MCF 10A (cell line): ENCODE measurements at regions not wholly inside any gene's neighbourhood (a gene's known extent, or its start where the extent isn't known, plus 50 kb on each side); places are given as distances from the start of the nearest gene placed in this dataset.

Experiments
- BruUV-seq: library from RNA; stranded (reverse); fragments of 400-500 nt; replicated peaks from 2 replicates; lab custom pipeline; 2021; lab: Mats Ljungman, UMichigan
- CTCF ChIA-PET: fragments of 300-600 bp; sonication (Branson Sonifier 250); formaldehyde crosslinking; extraction: SDS; loops from one replicate; lab custom pipeline; 2021; ENCODE audit warnings: antibody characterized with exemption, inconsistent platforms; lab: Yijun Ruan, JAX
- POLR2A ChIA-PET: fragments of 300-600, 350-650 bp; sonication (Branson Sonifier 250); formaldehyde crosslinking; extraction: SDS; loops from one replicate; lab custom pipeline; 2020; ENCODE audit warnings: antibody characterized with exemption, inconsistent platforms; lab: Yijun Ruan, JAX
- DNase-seq: peaks from one replicate; pipeline ENCODE4 v3.0.0-alpha.2; 2018; ENCODE audit not compliant: unreplicated experiment
- H3K27ac Mint-ChIP-seq: one replicate; pipeline ENCODE4 v1.8.0; 2022; ENCODE audit warnings: mild to moderate bottlenecking, low read depth, mixed read lengths; ENCODE audit not compliant: unreplicated experiment
- H3K27me3 Mint-ChIP-seq: one replicate; pipeline ENCODE4 v1.8.0; 2022; ENCODE audit warnings: mixed read lengths; ENCODE audit not compliant: insufficient read depth, unreplicated experiment
- H3K36me3 Mint-ChIP-seq: one replicate; pipeline ENCODE4 v1.8.0; 2022; ENCODE audit warnings: mild to moderate bottlenecking, moderate library complexity, mixed read lengths; ENCODE audit not compliant: insufficient read depth, unreplicated experiment
- H3K4me1 Mint-ChIP-seq: one replicate; pipeline ENCODE4 v1.8.0; 2022; ENCODE audit warnings: mixed read lengths; ENCODE audit not compliant: insufficient read depth, unreplicated experiment
- H3K4me3 Mint-ChIP-seq: one replicate; pipeline ENCODE4 v1.8.0; 2022; ENCODE audit warnings: mild to moderate bottlenecking, moderate library complexity, mixed read lengths; ENCODE audit not compliant: unreplicated experiment
- H3K9me3 Mint-ChIP-seq: one replicate; pipeline ENCODE4 v1.8.0; 2022; ENCODE audit warnings: mixed read lengths; ENCODE audit not compliant: unreplicated experiment
- intact Hi-C: fragments of 100-400 bp; cut with micrococcal nuclease; formaldehyde crosslinking; loops from 2 replicates; pipeline ENCODE4 v1.14.1; 2022
- TF ChIP-seq, protein P1 (sequence below): fragments of 200-600 bp; IDR thresholded peaks from one replicate; pipeline ENCODE4 v1.8.0; 2022; ENCODE audit warnings: antibody characterized with exemption, mild to moderate bottlenecking; ENCODE audit not compliant: unreplicated experiment

DNA sequence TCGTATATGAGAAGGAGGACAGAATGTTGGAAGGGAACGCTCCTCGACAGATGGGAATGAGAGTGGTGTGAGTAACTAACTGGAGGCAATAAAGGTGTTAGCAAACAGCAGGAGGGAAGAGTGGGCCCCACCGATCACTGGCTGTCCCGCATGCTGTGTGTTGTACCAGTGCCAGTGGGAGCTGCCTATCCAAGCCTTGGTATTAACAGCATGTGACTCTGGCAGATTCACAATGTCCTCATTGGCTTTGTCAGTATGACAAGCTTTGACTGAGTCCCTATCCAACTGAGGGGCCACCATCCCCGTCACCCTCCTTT is 188.3 kb downstream of the NRIP1 start:
- no peaks in the 10 kb centered on the region for H3K36me3 Mint-ChIP-seq
- no peak for DNase-seq
- H3K4me1 Mint-ChIP-seq = peaks cover 11% of the 10 kb centered on the region
- no peak overlapping the region for H3K4me3 Mint-ChIP-seq
- no peaks in the 10 kb centered on the region for H3K9me3 Mint-ChIP-seq
- no peaks in the 10 kb centered on the region for H3K27me3 Mint-ChIP-seq
- ChIA-PET POLR2A (interaction anchor here (0.6 to 1.8 kb wide), 3 partner anchors 11 to 157 kb away, joined by 3 to 7 read pairs (median 4); no protein-coding TSS in a partner anchor), CTCF (interaction anchor here (0.9 to 1.3 kb wide), 2 partner anchors 12 to 677 kb away, joined by 4 to 6 read pairs; no protein-coding TSS in a partner anchor)
- no peak overlapping the region for H3K27ac Mint-ChIP-seq
- TF ChIP-seq, protein P1, sequence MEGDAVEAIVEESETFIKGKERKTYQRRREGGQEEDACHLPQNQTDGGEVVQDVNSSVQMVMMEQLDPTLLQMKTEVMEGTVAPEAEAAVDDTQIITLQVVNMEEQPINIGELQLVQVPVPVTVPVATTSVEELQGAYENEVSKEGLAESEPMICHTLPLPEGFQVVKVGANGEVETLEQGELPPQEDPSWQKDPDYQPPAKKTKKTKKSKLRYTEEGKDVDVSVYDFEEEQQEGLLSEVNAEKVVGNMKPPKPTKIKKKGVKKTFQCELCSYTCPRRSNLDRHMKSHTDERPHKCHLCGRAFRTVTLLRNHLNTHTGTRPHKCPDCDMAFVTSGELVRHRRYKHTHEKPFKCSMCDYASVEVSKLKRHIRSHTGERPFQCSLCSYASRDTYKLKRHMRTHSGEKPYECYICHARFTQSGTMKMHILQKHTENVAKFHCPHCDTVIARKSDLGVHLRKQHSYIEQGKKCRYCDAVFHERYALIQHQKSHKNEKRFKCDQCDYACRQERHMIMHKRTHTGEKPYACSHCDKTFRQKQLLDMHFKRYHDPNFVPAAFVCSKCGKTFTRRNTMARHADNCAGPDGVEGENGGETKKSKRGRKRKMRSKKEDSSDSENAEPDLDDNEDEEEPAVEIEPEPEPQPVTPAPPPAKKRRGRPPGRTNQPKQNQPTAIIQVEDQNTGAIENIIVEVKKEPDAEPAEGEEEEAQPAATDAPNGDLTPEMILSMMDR = no peak
- intact Hi-C loops = no loop called here
- no TSS peak for BruUV-seq

DNA sequence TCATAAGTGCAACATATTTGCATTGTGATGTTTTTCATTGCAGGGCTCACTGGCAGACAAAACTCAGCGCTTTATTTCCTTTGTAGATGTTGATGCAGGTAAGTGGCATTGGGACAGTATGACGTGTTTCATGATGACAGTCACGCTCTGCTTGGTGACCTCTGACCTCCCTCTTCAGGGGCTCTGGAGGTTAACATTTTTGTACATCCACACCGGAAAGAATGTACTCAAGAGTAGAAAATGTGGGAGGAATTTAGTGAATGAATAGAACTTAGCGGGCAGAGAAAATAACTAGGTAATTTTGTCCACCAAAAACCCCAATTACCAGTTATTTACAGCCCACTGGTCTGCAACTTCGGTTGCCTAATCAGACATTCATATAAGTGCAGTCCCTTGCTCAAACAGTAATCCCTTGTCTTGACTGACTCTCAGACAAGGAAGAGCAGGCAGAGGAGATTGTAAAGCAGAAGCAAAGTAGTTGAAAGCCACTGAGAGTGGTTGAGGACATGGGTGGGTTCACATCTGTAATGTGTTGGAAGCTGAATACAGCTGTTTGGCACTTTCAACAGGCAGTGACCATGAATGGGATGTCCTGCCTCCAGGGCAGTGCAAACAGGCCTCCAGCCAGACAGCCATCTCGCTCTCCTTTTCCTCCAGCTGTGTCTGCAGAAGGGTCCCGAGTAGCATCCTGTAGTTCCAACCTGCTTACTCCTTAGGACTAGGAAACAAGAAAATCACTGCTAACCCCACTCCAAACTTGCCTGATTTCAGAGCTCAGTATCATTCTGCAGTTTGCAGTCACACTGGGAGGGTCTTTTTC is 188.9 kb downstream of the NRIP1 start:
- POLR2A ChIA-PET = interaction anchor here (0.6 to 1.8 kb wide), 3 partner anchors 12 to 158 kb away, joined by 3 to 7 read pairs (median 4); no protein-coding TSS in a partner anchor
- CTCF ChIA-PET = interaction anchor here (0.9 to 1.3 kb wide), 2 partner anchors 13 to 677 kb away, joined by 4 to 6 read pairs; no protein-coding TSS in a partner anchor
- no peaks in the 10 kb centered on the region for H3K9me3 Mint-ChIP-seq
- BruUV-seq = no TSS peak
- DNase-seq = no peak
- no peak overlapping the region for H3K27ac Mint-ChIP-seq
- no peaks in the 10 kb centered on the region for H3K27me3 Mint-ChIP-seq
- no peaks in the 10 kb centered on the region for H3K36me3 Mint-ChIP-seq
- H3K4me3 Mint-ChIP-seq = no peak overlapping the region
- H3K4me1 Mint-ChIP-seq = peaks cover 8% of the 10 kb centered on the region
- intact Hi-C loops = no loop called here
- TF ChIP-seq, protein P1 = no peak

DNA sequence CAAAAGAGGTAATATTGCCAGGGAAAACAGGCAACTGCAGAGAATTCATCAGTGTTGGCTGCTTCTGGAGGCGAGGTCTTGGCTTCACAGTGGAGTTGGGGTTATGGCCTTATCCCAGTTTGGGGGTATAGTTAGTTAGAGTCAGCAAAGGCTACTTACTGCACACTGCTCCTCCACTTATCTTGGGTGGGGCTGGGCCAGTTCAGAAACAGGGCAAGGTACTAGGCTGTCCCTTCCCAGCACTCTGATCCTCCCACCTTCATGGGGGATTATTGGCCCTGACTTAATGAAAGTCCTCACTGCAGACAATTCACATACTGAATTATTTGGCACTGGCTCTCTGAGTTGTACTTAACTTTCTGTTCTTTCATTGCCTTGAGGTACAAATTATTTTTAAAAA is 189.6 kb downstream of the NRIP1 start:
- CTCF ChIA-PET = interaction anchor here (0.7 kb wide), 1 partner anchor 67 kb away, joined by 3 read pairs; no protein-coding TSS in a partner anchor
- no peaks in the 10 kb centered on the region for H3K9me3 Mint-ChIP-seq
- intact Hi-C loops = no loop called here
- no peak overlapping the region for H3K27ac Mint-ChIP-seq
- no peak for DNase-seq
- H3K36me3 Mint-ChIP-seq = no peaks in the 10 kb centered on the region
- no peak overlapping the region for H3K4me3 Mint-ChIP-seq
- H3K27me3 Mint-ChIP-seq = no peaks in the 10 kb centered on the region
- POLR2A ChIA-PET = interaction anchor here (2.0 kb wide), 1 partner anchor 14 kb away, joined by 7 read pairs; no protein-coding TSS in a partner anchor
- BruUV-seq = no TSS peak
- TF ChIP-seq, protein P1 = no peak
- peaks cover 5% of the 10 kb centered on the region for H3K4me1 Mint-ChIP-seq

DNA sequence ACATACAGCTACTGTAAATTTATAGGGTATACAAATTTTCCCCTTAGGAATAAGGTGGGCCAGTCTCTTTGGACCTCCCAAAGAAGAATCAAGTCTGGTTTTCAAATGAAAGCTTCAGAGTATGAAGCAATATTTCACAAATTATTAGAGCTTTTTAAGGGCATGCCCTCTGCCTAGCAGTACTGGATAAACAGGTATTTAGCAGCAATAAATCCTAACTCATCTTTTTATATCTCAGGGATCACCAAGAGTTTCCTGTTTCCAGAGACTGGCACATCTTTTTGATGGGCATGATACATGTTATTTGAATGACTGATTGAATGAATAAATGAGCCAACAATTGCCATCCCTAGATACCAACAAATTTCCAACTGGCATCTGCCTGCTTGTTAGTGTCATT is 190.4 kb downstream of the NRIP1 start:
- no TSS peak for BruUV-seq
- CTCF ChIA-PET = interaction anchor here (0.6 to 0.7 kb wide), 2 partner anchors 66 to 393 kb away, joined by 3 read pairs; no protein-coding TSS in a partner anchor
- no peaks in the 10 kb centered on the region for H3K36me3 Mint-ChIP-seq

More for the DNA sequence above, 190.4 kb downstream of the NRIP1 start:
- H3K27ac Mint-ChIP-seq = no peak overlapping the region
- DNase-seq = no peak
- H3K27me3 Mint-ChIP-seq = no peaks in the 10 kb centered on the region
- H3K4me3 Mint-ChIP-seq = no peak overlapping the region
- intact Hi-C loops = no loop called here
- H3K9me3 Mint-ChIP-seq = no peaks in the 10 kb centered on the region
- POLR2A ChIA-PET = interaction anchor here (2.0 kb wide), 1 partner anchor 15 kb away, joined by 7 read pairs; no protein-coding TSS in a partner anchor
- H3K4me1 Mint-ChIP-seq = peaks cover 5% of the 10 kb centered on the region
- TF ChIP-seq, protein P1 = no peak
